Stomach smooth muscle (tissue), 2 donors: ENCODE measurements at regions not wholly inside any gene's neighbourhood (a gene's known extent, or its start where the extent isn't known, plus 50 kb on each side); places are given as distances from the start of the nearest gene placed in this dataset.

Experiments
- H3K27ac ChIP-seq: one replicate; pipeline ENCODE4 v1.7.0; 2013; ENCODE audit warnings: mild to moderate bottlenecking, low read length, inconsistent platforms
- H3K27me3 ChIP-seq, 2 donors: one replicate each; pipeline ENCODE4 v1.7.0; 2013; ENCODE audit warnings: low read length in 2 of 2; ENCODE audit not compliant: insufficient read depth in 2 of 2, control insufficient read depth in 1 of 2
- H3K36me3 ChIP-seq, 2 donors: one replicate each; pipeline ENCODE4 v1.7.0; 2013; ENCODE audit warnings: low read length in 2 of 2; ENCODE audit not compliant: control insufficient read depth in 2 of 2, insufficient read depth in 2 of 2
- H3K4me1 ChIP-seq: one replicate; pipeline ENCODE4 v1.7.0; 2013; ENCODE audit warnings: low read length; ENCODE audit not compliant: control insufficient read depth, insufficient read depth
- H3K4me3 ChIP-seq, 2 donors: one replicate each; pipeline ENCODE4 v1.7.0; 2013; ENCODE audit warnings: low read length in 2 of 2
- H3K9ac ChIP-seq, 2 donors: one replicate each; pipeline ENCODE4 v1.7.0; 2013; ENCODE audit warnings: low read length in 2 of 2, mild to moderate bottlenecking in 1 of 2
- H3K9me3 ChIP-seq, 2 donors: one replicate each; pipeline ENCODE4 v1.7.0; 2013; ENCODE audit warnings: low read length in 2 of 2; ENCODE audit not compliant: control insufficient read depth in 2 of 2
- donor health status: healthy.
- donor health status: Pancreatic carcinoma.

DNA sequence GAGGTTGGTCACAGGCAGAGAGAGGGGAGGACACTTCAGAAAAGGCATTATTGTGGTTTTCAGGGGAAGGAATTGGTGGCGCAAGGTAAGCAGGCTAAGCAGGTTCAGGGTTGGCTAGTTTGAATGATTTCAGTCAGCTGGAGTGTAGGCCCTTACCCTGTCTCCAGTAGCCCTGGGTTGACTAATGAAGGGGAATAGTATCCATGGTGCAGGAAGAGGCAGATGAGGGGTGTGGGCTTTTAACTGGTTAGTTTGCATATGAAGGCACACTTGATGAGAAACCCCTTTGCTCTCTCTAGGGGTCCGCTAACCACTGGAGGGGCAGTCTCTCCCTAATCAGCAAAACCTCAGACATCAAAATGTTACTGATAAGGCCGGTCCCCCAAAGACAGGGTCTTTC is 249.7 kb downstream of the AASDHPPT start:
- H3K4me3 ChIP-seq: no peak overlapping the region
- H3K9me3 ChIP-seq: no peaks in the 10 kb centered on the region
- H3K27ac ChIP-seq: no peak overlapping the region
- no peaks in the 10 kb centered on the region for H3K36me3 ChIP-seq
- no peaks in the 10 kb centered on the region for H3K27me3 ChIP-seq
- no peaks in the 10 kb centered on the region for H3K4me1 ChIP-seq
- no peak overlapping the region for H3K9ac ChIP-seq

DNA sequence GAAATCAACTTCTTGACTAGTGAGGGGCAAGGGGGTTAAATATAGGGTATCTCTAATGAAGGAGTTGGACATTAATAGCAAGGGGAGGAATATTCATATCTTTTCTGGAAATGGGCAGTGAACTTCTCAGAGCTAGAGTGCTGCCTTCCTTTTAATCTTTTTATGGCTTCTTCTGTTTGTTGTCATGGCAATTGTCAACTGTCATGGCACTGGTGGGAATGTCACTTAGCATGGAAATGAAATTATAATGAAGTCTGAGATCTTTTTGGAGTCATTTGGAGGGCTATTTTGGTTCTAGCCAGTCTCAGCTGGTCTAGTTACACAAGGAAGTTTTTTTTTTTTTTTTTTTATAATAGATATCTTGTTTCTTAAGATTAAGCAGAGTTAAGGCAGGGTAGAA is 250.2 kb downstream of the AASDHPPT start:
- H3K27me3 ChIP-seq: no peaks in the 10 kb centered on the region
- no peak overlapping the region for H3K27ac ChIP-seq

DNA sequence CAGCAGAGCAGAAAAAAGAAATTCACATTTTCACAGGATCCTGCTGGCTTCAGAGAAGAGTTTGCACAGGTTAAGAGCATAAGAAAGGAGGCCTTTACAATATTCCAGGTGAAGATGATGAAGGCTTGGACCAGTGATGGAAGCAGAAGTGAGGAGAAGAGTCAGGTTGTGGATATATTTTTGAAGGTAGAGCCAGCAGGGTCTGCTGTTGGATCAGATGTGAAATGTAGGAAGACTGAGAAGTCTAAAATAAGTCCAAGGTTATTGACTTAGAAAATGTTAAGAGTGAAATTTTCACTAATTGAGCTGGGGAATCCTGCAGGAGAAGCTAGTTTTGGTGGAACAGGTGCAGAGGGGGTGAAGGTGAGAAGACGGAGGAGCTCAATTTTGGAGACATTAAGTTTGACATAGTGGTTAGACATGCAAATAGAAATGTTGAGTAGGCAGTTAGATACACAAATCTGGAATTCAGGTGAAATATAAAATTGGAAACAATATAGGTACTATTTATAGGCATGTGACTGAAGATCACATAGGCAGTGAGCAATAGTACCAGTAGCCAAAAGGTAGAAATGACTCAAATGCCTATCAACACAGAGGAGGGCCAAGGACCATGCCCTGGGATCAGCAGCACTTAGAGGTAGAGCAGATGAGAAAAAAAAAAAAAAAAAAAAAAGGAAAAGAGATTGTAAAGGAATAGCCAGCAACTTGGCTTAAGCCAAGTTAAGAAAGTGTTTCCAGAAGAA is 252.0 kb downstream of the AASDHPPT start:
- Histone ChIP-seq H3K27me3 (no peaks in the 10 kb centered on the region), H3K9me3 (no peaks in the 10 kb centered on the region), H3K36me3 (no peaks in the 10 kb centered on the region), H3K4me1 (no peaks in the 10 kb centered on the region), H3K27ac (no peak overlapping the region), H3K4me3 (no peak overlapping the region), H3K9ac (no peak overlapping the region)

More for the DNA sequence above, 250.2 kb downstream of the AASDHPPT start:
- no peaks in the 10 kb centered on the region for H3K4me1 ChIP-seq
- no peak overlapping the region for H3K4me3 ChIP-seq
- no peaks in the 10 kb centered on the region for H3K9me3 ChIP-seq
- no peaks in the 10 kb centered on the region for H3K36me3 ChIP-seq
- H3K9ac ChIP-seq: no peak overlapping the region

DNA sequence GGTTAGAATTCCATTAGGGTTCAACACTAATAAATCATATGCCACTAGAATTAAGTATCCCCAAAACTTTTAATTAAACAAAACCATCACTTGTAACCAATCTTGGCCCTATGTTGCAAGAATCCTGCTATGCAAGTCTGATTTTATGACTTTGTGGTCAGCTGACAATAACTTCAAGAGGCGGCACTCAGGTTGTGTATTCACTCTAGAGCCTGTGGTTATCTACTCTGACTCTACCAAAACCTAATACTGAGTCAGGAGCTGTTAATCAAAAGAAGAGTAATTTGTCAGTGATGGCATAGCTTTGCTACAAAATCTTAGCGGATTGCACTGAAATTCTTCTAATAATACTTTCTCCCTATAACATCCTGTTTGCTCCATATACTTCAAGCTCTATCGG is 253.7 kb downstream of the AASDHPPT start:
- Histone ChIP-seq H3K4me1 (no peaks in the 10 kb centered on the region), H3K27ac (no peak overlapping the region), H3K36me3 (no peaks in the 10 kb centered on the region), H3K9ac (no peak overlapping the region), H3K27me3 (no peaks in the 10 kb centered on the region), H3K4me3 (no peak overlapping the region), H3K9me3 (no peaks in the 10 kb centered on the region)

DNA sequence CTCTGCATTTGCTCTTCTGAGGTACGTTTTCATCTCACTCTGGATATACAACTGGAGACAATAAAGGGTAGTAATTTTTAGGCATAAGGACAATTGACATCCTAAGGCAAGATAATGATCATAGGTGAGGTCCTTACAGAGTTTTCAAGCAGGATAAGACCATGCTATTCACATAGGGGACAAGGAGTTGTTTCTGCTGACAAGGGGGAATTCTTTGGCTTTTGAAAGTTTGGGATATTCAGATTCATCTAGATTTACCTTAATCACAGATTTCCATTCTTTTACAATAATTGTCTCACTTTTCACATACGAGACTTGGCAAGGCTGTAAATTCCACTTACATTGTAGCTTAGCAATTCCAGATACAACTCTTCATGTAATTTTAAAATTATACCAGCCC is 256.2 kb downstream of the AASDHPPT start:
- H3K4me1 ChIP-seq: no peaks in the 10 kb centered on the region
- H3K9me3 ChIP-seq: no peaks in the 10 kb centered on the region
- no peak overlapping the region for H3K27ac ChIP-seq
- H3K36me3 ChIP-seq: no peaks in the 10 kb centered on the region
- no peak overlapping the region for H3K9ac ChIP-seq
- H3K27me3 ChIP-seq: no peaks in the 10 kb centered on the region
- H3K4me3 ChIP-seq: no peak overlapping the region

DNA sequence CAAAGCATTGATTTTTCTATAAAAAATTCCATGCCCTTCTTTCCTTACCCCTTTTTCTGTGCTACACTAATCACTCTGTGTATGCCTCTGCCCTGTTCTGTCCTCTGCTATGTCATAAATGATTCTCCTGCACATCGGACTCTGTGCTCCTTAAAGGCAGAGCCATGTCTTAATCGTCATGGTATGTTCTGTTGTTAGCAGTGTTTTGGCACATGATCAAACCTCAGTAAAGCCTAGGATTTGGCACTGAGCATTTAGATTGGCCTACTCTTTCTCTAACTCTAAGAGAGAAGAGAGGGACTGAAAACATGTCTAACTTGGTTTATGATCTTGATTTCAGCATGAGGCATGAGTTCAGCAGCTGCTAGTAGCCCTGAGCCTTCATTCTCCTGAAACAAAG is 266.9 kb downstream of the AASDHPPT start:
- H3K4me3 ChIP-seq: no peak overlapping the region
- no peaks in the 10 kb centered on the region for H3K4me1 ChIP-seq
- H3K27ac ChIP-seq: no peak overlapping the region

DNA sequence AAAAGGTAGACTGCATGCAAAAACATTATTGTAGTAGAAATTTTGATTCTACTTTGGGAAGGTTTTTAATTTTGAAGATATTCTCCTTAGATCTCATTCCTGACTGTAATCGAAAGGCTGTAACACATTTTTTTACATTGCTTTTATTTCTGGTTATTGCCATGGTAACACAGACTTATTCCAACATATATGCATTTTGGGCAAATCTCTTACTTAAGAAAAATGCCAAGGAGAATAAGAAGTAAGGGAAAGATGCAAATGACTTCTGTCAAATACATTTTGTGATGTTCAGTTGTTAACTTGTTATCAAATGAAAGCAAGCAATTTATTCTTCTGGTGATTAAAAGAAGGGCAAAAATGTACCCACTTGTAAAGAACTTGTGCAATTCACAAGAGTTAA is 267.5 kb downstream of the AASDHPPT start:
- H3K9me3 ChIP-seq: no peaks in the 10 kb centered on the region
- H3K27me3 ChIP-seq: no peaks in the 10 kb centered on the region
- H3K27ac ChIP-seq: no peak overlapping the region
- H3K9ac ChIP-seq: no peak overlapping the region
- no peaks in the 10 kb centered on the region for H3K4me1 ChIP-seq
- H3K4me3 ChIP-seq: no peak overlapping the region
- H3K36me3 ChIP-seq: no peaks in the 10 kb centered on the region

More for the DNA sequence above, 266.9 kb downstream of the AASDHPPT start:
- Histone ChIP-seq H3K27me3 (no peaks in the 10 kb centered on the region), H3K9me3 (no peaks in the 10 kb centered on the region), H3K9ac (no peak overlapping the region), H3K36me3 (no peaks in the 10 kb centered on the region)

DNA sequence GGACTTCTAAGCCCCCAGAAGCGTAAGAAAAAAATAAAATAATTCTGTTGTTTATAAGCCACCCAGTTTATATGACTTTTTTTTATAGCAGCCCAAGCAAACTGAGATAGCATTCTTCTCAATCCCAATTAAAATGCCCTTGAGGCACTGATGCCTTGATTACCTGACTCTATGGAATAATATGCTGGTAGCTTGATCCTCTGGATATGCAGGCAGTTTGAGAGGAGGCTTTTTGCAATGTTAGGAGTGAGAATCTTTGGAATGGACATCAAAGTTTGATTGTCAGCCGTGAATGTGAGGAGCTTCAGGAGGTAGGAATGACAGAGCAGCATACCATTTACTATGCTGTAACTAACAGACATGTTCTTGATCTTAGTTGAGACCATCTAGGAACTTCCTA is 275.6 kb downstream of the AASDHPPT start:
- no peak overlapping the region for H3K9ac ChIP-seq
- no peaks in the 10 kb centered on the region for H3K9me3 ChIP-seq
- H3K36me3 ChIP-seq: no peaks in the 10 kb centered on the region
- no peaks in the 10 kb centered on the region for H3K4me1 ChIP-seq
- no peaks in the 10 kb centered on the region for H3K27me3 ChIP-seq
- no peak overlapping the region for H3K4me3 ChIP-seq
- no peak overlapping the region for H3K27ac ChIP-seq

DNA sequence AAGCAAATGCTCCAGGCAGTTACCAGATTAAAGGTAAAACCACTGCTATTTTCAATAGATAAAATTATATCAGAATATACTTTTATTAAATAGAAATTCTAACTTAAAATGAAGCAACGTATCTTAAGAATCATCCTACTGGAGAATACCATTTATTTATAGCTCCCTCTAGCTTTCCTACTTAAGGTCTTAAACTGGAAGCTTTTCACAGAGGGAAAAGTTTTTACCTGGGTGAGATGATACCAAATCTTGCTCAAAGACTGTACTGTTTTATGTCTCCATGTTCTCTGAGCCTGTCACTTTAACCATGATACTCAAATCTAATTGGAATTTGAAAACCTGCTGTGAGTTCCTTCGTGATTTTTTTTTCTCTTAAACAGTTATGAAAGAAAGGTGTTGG is 291.8 kb downstream of the AASDHPPT start:
- no peak overlapping the region for H3K9ac ChIP-seq
- no peak overlapping the region for H3K27ac ChIP-seq
- H3K4me1 ChIP-seq: no peaks in the 10 kb centered on the region
- H3K9me3 ChIP-seq: no peaks in the 10 kb centered on the region
- H3K4me3 ChIP-seq: no peak overlapping the region
- H3K36me3 ChIP-seq: no peaks in the 10 kb centered on the region
- no peaks in the 10 kb centered on the region for H3K27me3 ChIP-seq

DNA sequence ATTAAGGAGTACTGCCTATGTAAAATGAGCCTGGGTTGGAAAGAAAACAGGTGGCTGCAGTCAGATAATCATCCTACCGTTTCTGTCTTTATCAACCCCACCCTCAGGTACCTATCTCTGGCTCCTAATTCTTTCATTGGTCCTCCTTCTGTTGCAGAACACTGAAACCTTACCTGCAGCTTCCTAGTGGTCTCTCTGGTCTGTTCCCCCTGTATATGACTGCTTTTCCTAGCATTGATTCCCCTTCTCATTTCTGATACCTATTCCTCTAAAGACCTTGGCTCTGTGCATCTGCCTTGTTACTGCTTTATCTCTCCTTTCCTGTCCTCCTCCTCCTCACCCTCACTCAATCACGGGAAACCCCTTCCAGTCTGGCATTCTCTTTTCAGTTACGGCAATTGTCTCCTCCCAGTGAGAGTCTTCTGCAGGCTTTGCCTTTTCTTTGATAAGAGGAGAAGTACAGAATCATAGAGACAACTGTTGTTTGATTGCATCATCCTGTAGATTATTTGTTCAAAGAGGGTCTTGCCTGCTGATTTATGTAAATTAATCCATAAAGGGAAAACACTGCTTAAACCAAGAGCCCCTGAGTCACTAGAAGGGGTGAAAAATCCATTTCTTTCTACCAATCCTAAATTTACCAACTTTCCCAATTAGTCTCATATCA is 301.2 kb downstream of the AASDHPPT start:
- H3K36me3 ChIP-seq: no peaks in the 10 kb centered on the region
- H3K4me1 ChIP-seq: no peaks in the 10 kb centered on the region
- no peak overlapping the region for H3K9ac ChIP-seq
- H3K27me3 ChIP-seq: no peaks in the 10 kb centered on the region
- no peak overlapping the region for H3K4me3 ChIP-seq
- no peaks in the 10 kb centered on the region for H3K9me3 ChIP-seq
- no peak overlapping the region for H3K27ac ChIP-seq

DNA sequence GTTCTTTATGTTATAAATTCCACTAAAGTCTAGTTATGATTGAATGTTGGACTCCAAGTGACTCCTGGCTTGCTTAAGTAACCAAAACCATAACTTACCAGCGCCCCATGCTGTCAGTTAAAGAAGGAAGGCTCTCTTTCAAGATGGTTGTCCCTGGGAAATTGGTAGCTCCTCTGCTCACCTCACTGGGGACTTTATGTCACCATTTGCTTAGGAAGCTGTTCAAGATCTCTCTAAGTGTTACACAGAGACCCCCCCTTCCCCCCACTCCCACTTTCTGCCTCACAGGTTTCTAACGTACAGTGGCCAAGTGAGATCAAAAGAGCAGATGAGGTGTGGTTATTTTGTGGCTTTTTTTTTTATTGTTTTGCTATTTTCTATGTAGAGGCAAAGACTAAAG is 301.8 kb downstream of the AASDHPPT start:
- Histone ChIP-seq H3K4me3 (no peak overlapping the region), H3K27ac (no peak overlapping the region), H3K36me3 (no peaks in the 10 kb centered on the region), H3K9me3 (no peaks in the 10 kb centered on the region), H3K27me3 (no peaks in the 10 kb centered on the region), H3K9ac (no peak overlapping the region), H3K4me1 (no peaks in the 10 kb centered on the region)
